Embryonic facial prominence (tissue), 1 donor: ENCODE measurements at regions not wholly inside any gene's neighbourhood (a gene's known extent, or its start where the extent isn't known, plus 50 kb on each side); places are given as distances from the start of the nearest gene placed in this dataset.
A peak's percentile ranks its signal among the peaks of the same experiment; 100 is the strongest.

Source experiments
- DNase-seq: peaks from one replicate; pipeline ENCODE4 v3.0.0-alpha.2; 2016; ENCODE audit errors: extremely low spot score

DNA sequence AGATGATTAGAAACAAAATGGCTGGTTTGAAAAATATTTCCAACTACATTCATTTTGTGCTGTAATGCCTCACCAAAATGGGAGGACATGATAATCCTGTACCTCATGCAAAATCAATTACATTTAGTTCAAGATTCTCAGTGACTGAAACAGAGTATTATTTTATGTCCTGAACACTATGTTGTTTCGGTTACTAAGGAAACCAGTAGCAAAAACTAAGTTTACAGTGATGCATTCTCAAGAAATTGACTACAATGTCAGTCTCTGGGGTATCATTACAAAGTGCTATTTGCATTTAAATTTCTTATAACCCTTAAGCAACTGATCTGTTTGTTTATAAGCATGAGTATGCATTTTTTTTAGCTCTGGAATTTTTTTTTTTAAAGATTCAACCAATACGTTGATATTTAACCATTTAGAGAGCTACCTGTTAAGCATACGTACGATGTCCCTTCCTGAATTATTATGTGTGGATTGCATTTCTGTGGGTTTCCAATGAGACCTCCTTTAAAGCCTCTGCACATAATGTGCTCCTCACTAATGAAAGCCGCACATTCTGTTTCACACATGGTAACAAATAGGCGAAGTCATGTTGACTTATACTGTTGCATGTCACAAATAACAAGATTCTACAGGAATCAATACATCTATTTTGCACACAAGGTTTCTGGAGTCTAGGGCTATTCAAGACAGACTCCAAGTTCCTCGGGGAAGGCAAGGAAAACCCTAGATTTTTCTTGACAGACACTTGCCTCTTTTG lies 1035.7 kb downstream of the ADGRL2 start:
- peak; percentile 63 for DNase-seq

DNA sequence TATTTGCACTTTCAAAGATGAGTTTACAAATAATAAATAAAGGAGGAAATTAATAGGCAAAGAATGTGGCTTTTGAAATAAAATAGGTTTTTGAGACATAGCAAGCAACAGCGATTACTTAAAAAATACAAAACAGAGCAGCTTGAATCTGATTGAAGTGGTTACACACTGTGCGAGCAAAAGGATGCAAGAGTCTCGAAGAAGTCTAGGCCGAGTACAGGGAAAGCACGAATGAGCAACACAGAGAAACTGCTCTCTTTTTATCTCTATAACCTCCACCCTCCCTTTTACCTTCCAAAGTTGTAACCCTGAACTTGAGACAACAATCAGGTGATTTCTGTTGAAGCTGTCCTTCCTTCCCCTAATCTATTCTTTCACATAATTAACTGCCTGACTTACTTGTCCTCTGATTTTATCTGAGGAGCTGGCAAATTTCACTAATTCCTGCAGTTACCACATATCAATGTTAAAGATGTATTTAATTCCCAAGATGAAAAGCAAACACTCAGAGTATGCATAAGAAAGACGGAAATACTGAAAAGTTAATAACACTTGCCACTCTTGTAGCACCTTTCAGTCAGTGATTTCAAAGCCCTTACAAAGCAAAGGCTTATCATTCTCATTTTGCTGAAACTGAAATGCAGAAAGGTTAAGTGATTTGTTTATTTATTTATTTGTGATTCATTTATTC lies 1030.1 kb downstream of the ADGRL2 start:
- no peak for DNase-seq

DNA sequence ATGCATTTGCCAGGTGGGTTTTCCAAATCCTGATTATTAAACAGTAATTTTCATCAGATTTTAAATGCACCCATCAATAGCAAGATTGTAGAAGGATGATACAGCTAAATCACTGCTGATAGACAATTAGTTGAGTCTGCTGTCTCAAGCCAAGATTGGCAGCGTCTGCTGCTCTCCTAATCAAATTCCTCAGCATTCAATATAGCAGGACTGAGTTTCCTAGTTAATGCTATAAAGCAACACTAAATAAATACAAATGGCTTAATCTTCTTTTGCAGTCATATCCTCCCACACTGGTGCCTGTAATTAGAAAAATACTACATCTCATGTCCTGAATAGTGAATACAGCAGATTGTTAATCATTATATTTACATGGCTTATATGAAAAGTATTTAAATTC lies 1028.8 kb downstream of the ADGRL2 start:
- no peak for DNase-seq

DNA sequence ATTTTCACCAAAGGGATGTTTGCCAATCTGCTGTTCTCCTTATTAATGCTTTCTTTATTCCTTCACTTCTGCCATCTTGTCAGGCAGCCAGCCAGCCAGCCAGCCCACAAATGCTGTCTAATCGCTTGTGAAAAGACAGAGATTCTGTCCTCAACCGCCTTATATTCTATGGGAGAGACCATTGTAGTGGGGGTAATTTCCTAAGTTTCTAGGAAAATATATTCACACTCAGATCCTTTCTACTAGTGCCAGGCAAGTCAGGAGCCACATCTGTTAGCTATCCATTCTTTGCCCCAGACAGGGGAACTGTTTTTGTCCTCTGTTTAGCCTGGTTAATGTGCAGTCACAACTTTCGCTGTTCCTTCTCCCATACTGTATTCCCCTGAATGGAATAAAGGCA lies 1023.1 kb downstream of the ADGRL2 start:
- no peak for DNase-seq

DNA sequence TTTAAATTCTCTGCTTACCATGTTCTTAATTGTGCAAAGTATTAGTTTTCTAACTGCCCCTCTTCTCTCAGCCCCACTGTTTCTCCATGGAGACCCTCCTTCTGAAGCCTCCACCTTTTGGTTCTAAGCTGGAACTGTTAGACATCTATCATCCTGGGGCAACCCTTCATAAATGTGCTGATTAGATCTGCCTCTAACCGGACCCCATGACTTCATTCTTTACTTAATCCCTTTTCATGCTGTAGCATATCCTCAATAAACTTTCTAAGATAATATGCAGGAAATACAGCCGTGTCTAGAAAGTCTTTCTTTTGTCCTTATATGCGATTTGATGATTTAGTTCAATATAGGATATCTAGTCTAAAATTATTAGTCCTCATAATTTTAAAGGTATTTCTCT lies 1020.1 kb downstream of the ADGRL2 start:
- no peak for DNase-seq

DNA sequence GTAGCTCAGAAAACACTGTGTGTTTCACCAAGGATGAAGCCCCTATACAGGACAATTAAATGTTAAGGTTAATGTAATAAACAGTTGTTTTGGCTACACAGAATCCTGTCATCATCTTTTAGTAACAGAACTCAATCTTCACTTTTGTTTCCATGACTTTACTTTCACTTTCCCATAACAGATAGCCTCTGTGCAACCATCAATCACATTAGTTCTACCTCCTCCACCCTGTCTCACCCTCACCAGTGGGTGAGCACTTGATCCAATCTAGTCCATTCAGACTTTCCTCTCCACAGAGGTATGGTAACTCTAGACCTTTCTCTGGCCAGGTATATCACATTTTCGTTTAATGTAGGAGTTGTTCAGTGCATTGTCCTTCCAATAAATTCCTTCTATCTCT lies 1018.5 kb downstream of the ADGRL2 start:
- DNase-seq = no peak

DNA sequence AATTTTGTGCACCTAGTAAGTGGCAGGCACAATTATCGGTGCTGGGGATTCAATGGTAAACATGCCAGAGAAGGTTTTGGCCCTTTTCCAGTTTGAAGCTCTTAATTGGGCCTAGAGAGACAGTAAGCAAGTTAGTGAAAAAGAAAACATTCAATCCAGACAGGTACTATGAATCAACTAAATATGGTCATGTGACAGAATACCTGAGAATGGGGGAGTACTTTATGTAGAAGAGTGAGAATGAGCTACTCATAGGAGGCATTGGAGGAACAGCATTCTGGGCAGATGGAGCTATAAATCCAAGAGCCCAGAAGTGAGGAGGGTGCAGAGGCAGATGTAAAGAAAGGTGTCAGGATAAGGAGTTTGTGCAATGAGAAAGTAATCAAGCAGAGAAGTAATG lies 1017.9 kb downstream of the ADGRL2 start:
- no peak for DNase-seq

DNA sequence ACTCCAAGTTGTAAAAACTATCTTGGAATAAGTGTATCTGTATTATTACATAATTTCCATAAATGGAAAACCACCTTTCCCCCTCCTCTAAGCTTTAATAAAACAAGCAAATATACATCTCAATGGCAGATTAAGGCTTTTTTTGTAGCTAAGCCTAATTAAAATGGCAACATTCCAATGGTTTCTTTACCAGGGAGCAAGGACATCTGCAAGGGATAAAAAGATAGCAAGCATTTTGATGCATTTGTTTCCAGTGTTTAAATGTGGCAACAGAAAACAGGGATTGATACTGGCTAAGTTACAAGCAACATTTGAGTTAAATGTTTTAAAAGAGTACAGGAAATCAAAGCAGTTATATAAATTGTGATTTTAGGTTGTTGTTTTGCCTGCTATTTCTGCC lies 1012.7 kb downstream of the ADGRL2 start:
- DNase-seq = no peak

DNA sequence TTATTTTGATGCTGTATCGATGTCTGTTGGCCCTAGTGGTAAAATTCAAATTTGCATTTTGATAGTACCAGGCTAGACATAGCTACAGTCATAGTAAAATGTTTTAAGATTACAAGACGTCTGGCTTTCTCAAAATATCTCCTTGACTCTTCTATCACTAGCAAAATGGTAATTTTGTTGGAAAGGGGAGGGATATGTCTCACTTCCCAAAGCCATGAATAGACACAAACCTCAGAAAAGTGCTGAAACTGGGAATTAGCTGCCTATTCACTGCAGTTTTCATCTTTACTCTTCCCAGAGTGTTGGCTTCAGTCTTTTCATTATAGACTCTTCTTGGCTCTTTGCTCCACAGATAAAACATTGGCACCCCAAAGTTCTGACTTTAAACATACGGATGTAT lies 1009.9 kb downstream of the ADGRL2 start:
- no peak for DNase-seq

DNA sequence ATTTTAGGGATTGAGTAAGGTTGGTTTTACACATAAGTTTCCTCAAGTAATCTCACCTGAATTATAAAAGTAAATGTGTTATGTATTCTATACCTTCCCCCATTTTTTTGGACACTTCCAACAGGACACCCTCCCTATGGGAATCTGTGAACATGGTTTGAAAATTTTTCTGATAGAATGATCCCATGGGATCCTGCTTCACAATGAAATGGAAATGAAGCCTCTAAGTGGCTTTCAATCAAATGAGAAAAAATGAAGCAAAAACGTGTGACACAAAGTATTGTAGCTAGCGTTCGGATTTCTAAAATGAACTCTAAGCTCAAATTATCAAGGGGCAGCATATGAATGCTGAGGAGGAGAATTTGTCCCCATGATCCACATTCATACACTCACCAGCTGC lies 1006.8 kb downstream of the ADGRL2 start:
- DNase-seq = no peak

DNA sequence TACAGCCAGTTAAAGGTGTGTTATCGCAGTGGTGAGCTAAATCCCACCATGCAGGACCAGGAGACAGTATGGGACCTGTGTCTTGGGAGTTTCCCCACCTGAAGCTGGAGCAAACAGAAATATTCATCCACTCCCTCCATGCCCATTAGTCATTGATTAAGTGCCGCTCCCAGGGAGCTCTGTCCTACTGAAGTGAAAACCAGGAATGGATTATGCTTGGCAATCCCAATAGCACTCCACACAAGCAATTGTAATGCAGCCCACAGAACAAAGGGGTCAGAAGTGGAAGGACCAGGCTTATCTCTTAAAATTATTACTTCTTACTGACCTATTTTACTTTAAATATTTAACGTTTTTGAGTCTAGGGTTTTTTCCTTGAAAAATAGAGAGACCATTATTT lies 1005.4 kb downstream of the ADGRL2 start:
- DNase-seq = no peak

DNA sequence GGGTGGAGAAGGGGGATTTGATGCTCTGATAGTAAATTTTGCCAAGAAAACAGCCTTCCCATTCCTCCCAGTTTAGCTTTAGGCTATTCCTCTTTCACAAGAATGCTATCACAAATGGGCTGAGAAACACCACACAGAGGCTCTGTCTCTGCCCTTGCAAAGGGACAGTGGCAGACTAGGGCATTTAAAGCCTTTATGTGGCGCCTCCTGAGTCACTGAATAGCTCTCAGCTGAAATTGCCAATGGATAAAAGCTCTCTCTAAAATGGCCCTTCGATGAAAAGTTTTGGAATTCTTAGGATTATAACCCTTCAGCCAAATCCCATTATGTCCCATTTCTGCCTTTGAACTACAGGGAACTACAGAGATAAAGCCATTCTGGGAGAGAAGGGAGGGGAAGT lies 1000.4 kb downstream of the ADGRL2 start:
- no peak for DNase-seq

DNA sequence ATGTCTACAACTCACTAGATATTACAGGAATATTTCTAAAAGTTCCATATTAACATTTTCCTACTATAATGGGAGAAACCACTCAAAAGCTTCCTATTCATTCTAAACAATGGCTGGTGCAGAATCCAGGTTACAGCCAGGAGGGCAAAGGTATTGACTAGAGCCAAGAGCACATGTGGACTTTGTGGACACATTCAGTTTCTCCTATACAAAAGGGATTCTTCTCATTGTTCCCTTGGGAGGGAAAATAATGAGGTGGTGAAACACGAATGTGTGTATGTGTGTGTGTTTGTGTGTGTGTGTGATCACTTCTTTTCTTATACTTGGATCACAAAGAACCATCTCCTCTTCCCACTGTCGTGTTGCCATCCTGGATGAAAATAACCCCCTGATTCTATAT lies 1000.0 kb downstream of the ADGRL2 start:
- no peak for DNase-seq

DNA sequence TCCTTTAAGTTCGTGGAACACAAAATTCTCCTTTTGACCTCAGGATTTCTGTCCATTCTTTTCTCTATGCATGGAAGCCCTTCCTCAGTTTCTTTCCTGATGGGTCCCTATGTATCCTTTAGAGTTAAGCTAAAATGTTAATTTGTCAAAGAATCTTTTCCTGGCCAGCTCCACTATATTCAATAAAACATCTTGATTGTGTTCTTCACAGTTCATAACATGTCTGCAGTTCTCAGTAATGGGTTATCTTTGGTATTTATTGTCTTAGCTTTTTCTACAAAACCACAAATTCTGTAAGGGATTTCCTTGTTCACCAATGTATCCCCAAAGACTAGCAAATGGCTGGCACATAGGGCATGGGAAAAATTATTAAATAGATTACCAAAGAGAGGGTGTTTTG lies 998.5 kb downstream of the ADGRL2 start:
- no peak for DNase-seq

DNA sequence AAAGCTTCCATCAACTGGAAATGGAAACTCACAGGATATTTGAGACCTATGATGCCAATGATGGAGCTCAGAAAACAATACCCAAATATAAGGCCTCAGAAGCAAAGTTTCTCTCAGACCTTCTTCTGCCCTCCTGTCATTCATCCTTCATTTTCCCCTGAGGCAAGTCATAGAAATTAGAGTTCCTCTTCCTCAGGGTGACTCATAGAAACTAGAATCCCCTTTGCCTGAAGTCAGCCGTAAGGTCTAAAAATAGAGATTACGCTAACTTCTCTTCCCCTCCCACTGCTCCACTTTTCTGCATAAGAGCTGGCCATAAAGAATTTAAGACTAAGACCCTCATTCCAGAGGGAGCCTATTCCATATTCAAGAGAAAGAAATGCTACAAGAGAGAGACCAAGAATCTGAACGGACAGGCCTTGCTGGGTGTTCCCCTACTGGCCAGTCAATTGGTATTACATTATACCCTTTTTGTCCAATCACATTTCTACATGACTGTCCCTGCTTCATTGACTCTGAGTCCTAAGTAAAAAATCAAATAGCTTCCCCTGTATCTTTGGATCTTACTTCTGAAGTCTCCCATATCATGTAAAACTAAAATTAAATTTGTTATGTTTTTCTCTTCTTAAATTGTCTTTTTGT lies 994.9 kb downstream of the ADGRL2 start:
- DNase-seq = no peak

DNA sequence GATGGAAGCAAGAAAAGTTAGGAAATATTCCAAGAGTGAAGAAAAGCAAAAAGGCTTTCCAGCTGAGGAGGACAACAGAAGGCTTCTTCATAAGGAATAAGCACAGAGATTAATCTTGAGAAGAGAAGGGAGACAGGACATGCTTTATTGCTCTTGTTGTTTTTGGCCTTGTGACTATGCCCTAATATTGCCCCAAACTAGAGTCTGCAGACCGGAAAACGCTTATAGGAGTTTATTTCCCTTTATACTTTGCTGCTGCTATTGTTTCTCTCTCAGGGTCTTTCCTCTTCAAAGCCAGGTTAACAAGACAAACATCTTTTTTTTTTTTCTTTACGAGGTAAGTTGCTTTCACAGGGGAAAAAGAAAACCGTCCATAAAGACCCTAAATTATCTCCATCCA lies 991.4 kb downstream of the ADGRL2 start:
- no peak for DNase-seq

DNA sequence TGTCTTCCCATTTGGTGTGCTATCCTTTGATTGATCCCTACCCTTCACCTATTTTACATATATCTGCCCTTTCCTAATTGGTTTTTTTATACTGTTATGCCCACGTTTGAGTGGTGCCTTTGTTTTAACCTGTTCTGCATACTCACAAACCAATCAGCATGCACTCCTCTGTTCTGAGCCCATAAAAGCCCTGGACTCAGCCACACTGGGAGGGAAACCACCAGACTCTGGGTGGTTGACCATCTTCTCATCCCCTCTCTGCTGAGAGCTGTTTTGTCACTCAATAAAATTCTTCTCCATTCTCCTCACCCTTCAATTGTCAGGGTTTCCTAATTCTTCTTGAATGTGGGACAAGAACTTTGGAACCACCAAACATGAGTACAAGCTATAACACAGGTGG lies 989.8 kb downstream of the ADGRL2 start:
- DNase-seq = no peak

DNA sequence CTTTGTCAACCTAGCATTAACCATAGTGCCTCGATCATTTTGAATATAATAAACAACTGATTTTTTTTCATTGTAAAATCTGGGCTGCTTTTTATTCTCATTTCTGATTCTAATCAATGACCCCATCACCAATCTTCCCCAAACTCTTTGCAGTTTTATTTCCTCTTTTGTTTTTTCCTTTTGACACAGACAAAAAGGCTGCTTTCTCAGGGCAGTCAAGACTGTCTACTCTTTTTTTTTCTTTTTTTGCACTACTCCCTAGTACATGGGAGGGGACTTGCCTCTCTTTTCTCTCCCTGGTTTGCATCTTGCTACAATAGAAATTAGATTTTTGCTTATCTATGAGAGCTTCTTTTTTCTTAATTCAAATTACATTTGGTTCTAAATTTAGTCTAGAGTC lies 987.9 kb downstream of the ADGRL2 start:
- no peak for DNase-seq

DNA sequence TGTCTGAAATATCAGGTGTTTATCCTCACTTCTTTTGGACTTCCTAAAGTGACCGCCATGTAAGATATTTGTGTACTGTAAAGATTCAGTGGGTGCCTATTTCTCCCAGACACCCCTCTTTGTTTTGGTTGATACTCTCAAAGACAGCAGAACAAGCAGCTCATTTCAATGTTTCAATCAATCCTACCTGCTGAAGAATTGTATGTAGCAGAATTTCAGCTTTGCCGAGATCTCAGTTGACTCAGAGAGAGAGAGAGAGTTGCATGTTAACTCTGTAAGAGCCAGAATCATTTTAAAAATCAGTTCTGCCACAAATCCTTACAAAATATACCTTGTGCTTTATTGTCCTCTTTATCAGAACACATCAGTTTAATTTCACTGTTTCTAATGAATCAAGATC lies 987.3 kb downstream of the ADGRL2 start:
- DNase-seq = no peak

DNA sequence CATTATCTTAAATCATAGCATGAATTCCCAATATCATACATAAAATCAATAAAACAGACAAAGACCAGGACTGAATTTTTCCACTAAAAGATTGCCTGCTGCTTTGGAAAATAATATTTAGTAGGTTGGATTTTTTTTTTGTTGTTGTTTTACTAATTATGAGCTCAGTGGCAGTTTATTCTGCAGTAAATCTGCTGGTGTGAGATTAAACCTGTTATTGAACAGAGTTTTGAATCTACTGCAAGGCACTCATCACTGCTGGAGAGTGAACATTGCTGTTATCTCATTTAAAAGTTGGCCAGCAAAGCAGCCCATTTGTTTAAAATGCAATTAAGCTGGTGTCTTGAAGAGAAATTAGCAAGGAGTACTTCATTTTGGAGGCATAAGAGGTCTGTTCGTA lies 986.1 kb downstream of the ADGRL2 start:
- DNase-seq = no peak

DNA sequence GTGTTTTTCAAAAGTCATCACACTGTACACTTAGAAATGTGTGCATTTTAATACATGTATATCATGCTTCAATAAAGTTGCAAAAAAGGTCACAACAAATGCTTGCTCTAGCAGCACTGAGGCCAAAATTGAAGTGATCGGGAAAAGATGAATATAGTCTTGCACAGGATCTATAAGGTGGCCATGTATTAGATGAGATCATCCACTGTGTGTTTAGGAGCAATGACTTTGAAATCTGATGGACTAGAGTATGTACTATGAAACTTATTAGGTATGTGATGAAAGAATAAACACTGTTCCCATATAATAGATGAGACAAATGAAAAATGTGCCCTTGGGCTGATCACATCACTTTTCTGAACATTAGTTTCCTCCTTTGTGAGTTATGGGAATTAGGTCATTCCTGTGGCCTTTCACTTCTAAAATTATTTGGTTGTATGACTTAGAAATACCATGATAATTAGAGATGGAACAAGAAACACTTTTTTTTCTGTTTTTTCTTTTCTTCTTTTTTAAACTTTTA lies 984.6 kb downstream of the ADGRL2 start:
- DNase-seq = no peak

DNA sequence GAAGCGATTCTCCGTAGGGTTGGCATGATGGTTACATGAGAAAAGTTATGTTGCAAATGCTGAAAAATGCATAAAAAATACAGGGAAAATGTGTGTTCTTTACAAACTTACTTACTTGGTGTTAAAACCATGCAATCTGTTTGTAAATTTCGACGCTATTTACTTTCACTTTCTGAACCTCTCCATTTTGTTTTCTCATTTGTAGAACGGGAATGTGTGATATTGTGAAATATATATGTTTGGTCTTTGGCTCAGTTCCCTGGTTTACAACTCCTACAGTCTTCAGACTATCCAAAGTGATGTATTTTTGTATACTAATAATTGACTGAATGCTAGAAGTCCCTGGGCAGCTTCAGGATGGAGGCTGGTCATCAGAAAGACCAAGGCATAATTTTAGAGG lies 982.3 kb downstream of the ADGRL2 start:
- no peak for DNase-seq

DNA sequence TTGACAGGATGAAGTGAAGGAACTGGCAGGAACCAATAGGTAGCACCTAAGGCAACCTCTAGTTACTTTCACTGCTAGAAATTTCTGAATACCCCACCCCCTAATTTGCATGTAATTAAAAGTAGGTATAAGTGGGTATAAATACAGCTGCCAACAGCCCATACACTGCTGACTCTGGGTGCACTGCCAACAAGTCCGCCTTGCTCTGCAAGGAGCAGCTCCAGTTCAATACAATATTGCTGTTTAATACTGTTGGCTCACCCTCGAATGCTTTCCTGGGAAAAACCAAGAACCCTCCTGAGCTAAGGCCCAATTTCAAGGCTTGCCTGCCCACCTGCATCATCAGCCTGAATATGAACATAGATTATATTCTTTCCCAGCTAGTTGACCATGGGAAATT lies 981.9 kb downstream of the ADGRL2 start:
- DNase-seq = no peak
